OCI-LY1 (cell line): ENCODE measurements at regions not wholly inside any gene's neighbourhood (a gene's known extent, or its start where the extent isn't known, plus 50 kb on each side); places are given as distances from the start of the nearest gene placed in this dataset.

ENCODE experiments used
- H2AFZ ChIP-seq: fragments of 200-600 bp; sonication (generic), shearing (Covaris generic); 2 replicates; pipeline ENCODE4 v1.6.0; 2014; ENCODE audit warnings: antibody characterized with exemption, mild to moderate bottlenecking, low read length
- H3F3A ChIP-seq: fragments of 200-600 bp; sonication (generic), shearing (Covaris generic); 2 replicates; pipeline ENCODE4 v1.6.0; 2014; ENCODE audit warnings: mild to moderate bottlenecking, antibody characterized with exemption, low read length, moderate library complexity; ENCODE audit not compliant: insufficient read depth
- H3K27ac ChIP-seq: fragments of 200-600 bp; sonication (generic); 2 replicates; pipeline ENCODE4 v1.5.1; 2014; ENCODE audit warnings: low read length, mixed run types, mild to moderate bottlenecking, low read depth; ENCODE audit not compliant: poor library complexity, severe bottlenecking
- H3K27me3 ChIP-seq: fragments of 200-600 bp; sonication (generic); 2 replicates; pipeline ENCODE4 v1.6.0; 2014; ENCODE audit warnings: antibody characterized with exemption, mild to moderate bottlenecking, low read length, moderate library complexity; ENCODE audit not compliant: insufficient read depth
- H3K36me3 ChIP-seq: fragments of 200-600 bp; sonication (generic); 2 replicates; pipeline ENCODE4 v1.6.1; 2014; ENCODE audit warnings: mild to moderate bottlenecking, antibody characterized with exemption, low read length, moderate library complexity, mixed read lengths; ENCODE audit not compliant: insufficient read depth
- H3K4me1 ChIP-seq: fragments of 200-600 bp; sonication (generic); 2 replicates; pipeline ENCODE4 v1.5.1; 2014; ENCODE audit warnings: mild to moderate bottlenecking, low read length, moderate library complexity; ENCODE audit not compliant: insufficient read depth, severe bottlenecking
- H3K4me2 ChIP-seq: fragments of 200-600 bp; sonication (generic), shearing (Covaris generic); 2 replicates; pipeline ENCODE4 v1.6.1; 2014; ENCODE audit warnings: low read length
- H3K4me3 ChIP-seq: fragments of 200-600 bp; sonication (generic); 2 replicates; pipeline ENCODE4 v1.5.1; 2014; ENCODE audit warnings: low read length, low read depth, mild to moderate bottlenecking, mixed read lengths; ENCODE audit not compliant: poor library complexity, severe bottlenecking
- H3K79me2 ChIP-seq: fragments of 200-600 bp; shearing (Covaris generic); 2 replicates; pipeline ENCODE4 v1.6.1; 2016; ENCODE audit warnings: mixed run types, low read length, mixed read lengths; ENCODE audit not compliant: insufficient read depth
- H3K9ac ChIP-seq: fragments of 200-600 bp; sonication (generic), shearing (Covaris generic); 2 replicates; pipeline ENCODE4 v1.6.1; 2014; ENCODE audit warnings: mild to moderate bottlenecking, low read length, mixed read lengths
- H3K9me2 ChIP-seq: fragments of 200-600 bp; sonication (generic), shearing (Covaris generic); 2 replicates; pipeline ENCODE4 v1.6.1; 2014; ENCODE audit warnings: low read depth, mild to moderate bottlenecking, low read length, mixed read lengths
- H3K9me3 ChIP-seq: fragments of 200-600 bp; shearing (Covaris generic); 2 replicates; pipeline ENCODE4 v1.6.1; 2014; ENCODE audit warnings: low read length, mixed read lengths
- H4K20me1 ChIP-seq: fragments of 200-600 bp; sonication (generic), shearing (Covaris generic); 2 replicates; pipeline ENCODE4 v1.6.0; 2016; ENCODE audit warnings: mild to moderate bottlenecking, low read length; ENCODE audit not compliant: insufficient read depth
- CTCF ChIP-seq: fragments of 200-600 bp; sonication (generic), shearing (Covaris generic); IDR thresholded peaks from 2 replicates; pipeline ENCODE4 v1.5.1; 2017; ENCODE audit warnings: mild to moderate bottlenecking, antibody characterized with exemption, low read length, moderate library complexity, mixed read lengths
- EZH2 ChIP-seq: fragments of 200-600 bp; sonication (generic), shearing (Covaris generic); IDR thresholded peaks from 2 replicates; pipeline ENCODE4 v1.8.0; 2017; ENCODE audit warnings: borderline replicate concordance, mixed run types, mild to moderate bottlenecking, antibody characterized with exemption, low read length, moderate library complexity, mixed read lengths

- no peak overlapping the region for H2AFZ ChIP-seq
- H4K20me1 ChIP-seq: no peaks in the 10 kb centered on the region
- H3K27me3 ChIP-seq: no peaks in the 10 kb centered on the region
- H3K9me3 ChIP-seq: no peaks in the 10 kb centered on the region
- H3K36me3 ChIP-seq: no peaks in the 10 kb centered on the region
- no peaks in the 10 kb centered on the region for H3K79me2 ChIP-seq
- H3K4me3 ChIP-seq: no peak overlapping the region
- no peaks in the 10 kb centered on the region for H3F3A ChIP-seq
- no peak overlapping the region for H3K9ac ChIP-seq
- H3K4me1 ChIP-seq: no peaks in the 10 kb centered on the region
- H3K27ac ChIP-seq: no peak overlapping the region
- no peak overlapping the region for H3K4me2 ChIP-seq
- H3K9me2 ChIP-seq: no peaks in the 10 kb centered on the region
- TF ChIP-seq EZH2 (no peak), CTCF (no peak)
Measured at GRCh38 chr4:45455217-45455616, 668.6 kb downstream of the GABRG1 start.

- no peaks in the 10 kb centered on the region for H3K79me2 ChIP-seq
- H4K20me1 ChIP-seq: no peaks in the 10 kb centered on the region
- no peaks in the 10 kb centered on the region for H3K4me1 ChIP-seq
- H3K27me3 ChIP-seq: no peaks in the 10 kb centered on the region
- no peak overlapping the region for H3K4me3 ChIP-seq
- H2AFZ ChIP-seq: no peak overlapping the region
- H3K4me2 ChIP-seq: no peak overlapping the region
- H3K36me3 ChIP-seq: no peaks in the 10 kb centered on the region
- no peak overlapping the region for H3K27ac ChIP-seq
- H3K9ac ChIP-seq: no peak overlapping the region
- no peaks in the 10 kb centered on the region for H3K9me3 ChIP-seq
- H3K9me2 ChIP-seq: no peaks in the 10 kb centered on the region
- TF ChIP-seq CTCF (peak; percentile 53; the same call in 1 of the 2 replicates), EZH2 (no peak)
- H3F3A ChIP-seq: no peaks in the 10 kb centered on the region
Measured at GRCh38 chr4:45453258-45453853, 670.5 kb downstream of the GABRG1 start.

- TF ChIP-seq CTCF (peak; percentile 59; the same call in 1 of the 2 replicates), EZH2 (no peak)
- no peaks in the 10 kb centered on the region for H3F3A ChIP-seq
- H3K27me3 ChIP-seq: no peaks in the 10 kb centered on the region
- no peak overlapping the region for H3K4me2 ChIP-seq
- no peaks in the 10 kb centered on the region for H3K9me3 ChIP-seq
- H3K79me2 ChIP-seq: no peaks in the 10 kb centered on the region
- H3K4me1 ChIP-seq: no peaks in the 10 kb centered on the region
- no peaks in the 10 kb centered on the region for H3K9me2 ChIP-seq
- no peak overlapping the region for H3K9ac ChIP-seq
- no peaks in the 10 kb centered on the region for H4K20me1 ChIP-seq
- H3K36me3 ChIP-seq: no peaks in the 10 kb centered on the region
- no peak overlapping the region for H2AFZ ChIP-seq
- no peak overlapping the region for H3K4me3 ChIP-seq
- H3K27ac ChIP-seq: no peak overlapping the region
Measured at GRCh38 chr4:45442466-45442865, 681.4 kb downstream of the GABRG1 start.
